ENCODE measurements at regions not wholly inside any gene's neighbourhood (a gene's known extent, or its start where the extent isn't known, plus 50 kb on each side); places are given as distances from the start of the nearest gene placed in this dataset.

- TF ChIP-seq CTCF (IDR thresholded peaks at IDR 0.05) (no peak), ELF4 (CRISPR knock-in tag; IDR thresholded peaks at IDR 0.05; ENCODE audit: low read depth) (no peak), ZNF416 (CRISPR knock-in tag; IDR thresholded peaks at IDR 0.05) (no peak), CREB1 (CRISPR knock-in tag; IDR thresholded peaks at IDR 0.05) (no peak), SP1 (CRISPR knock-in tag; conservative IDR thresholded peaks at IDR 0.05) (no peak), ATF2 (CRISPR knock-in tag; IDR thresholded peaks at IDR 0.05; ENCODE audit: borderline replicate concordance, low read depth) (no peak), IRF1 (CRISPR knock-in tag; IDR thresholded peaks at IDR 0.05) (no peak), NFYB (CRISPR knock-in tag; conservative IDR thresholded peaks at IDR 0.05; ENCODE audit: low read depth) (no peak), PRDM15 (CRISPR knock-in tag; IDR thresholded peaks at IDR 0.05) (no peak), E2F1 (CRISPR knock-in tag; IDR thresholded peaks at IDR 0.05) (no peak), ZBTB21 (CRISPR knock-in tag; IDR thresholded peaks at IDR 0.05; ENCODE audit: borderline replicate concordance) (no peak), FOXJ3 (CRISPR knock-in tag; IDR thresholded peaks at IDR 0.05; ENCODE audit: borderline replicate concordance) (no peak), JUN (CRISPR knock-in tag; IDR thresholded peaks at IDR 0.05) (no peak), ATF1 (CRISPR knock-in tag; IDR thresholded peaks at IDR 0.05) (no peak)
Observed at GRCh38 chr3:22735373-22735772, 467.8 kb upstream of the UBE2E2 start.

Measured in WTC11 (cell line).